ENCODE measurements at regions not wholly inside any gene's neighbourhood (a gene's known extent, or its start where the extent isn't known, plus 50 kb on each side); places are given as distances from the start of the nearest gene placed in this dataset.

DNA sequence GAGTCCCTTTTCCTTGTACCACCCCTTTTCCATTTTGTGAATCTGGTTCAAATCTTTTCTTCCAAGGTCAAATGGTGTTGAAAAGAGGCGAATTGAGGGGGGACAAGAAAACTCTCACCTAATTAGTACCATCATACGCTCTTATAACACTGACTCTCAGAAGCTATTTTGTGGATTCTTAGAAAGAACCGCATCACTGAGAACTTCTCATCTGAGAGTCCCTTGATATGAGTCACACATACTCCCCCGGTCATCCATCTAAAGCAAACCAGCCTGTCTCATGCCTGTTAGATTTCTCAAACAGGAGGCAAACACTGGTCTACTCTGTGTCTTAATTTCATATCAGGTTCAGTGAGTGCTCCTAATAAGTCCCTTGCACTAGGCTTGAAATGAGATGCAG is 76.5 kb upstream of the SPRED1 start:
- TF ChIP-seq MYC (IDR thresholded peaks at IDR 0.05; ENCODE audit: low read depth, low read length), result no peak
- peak; percentile 4 for DNase-seq (ENCODE audit: low read depth)
- no peak overlapping the region for H3K4me3 ChIP-seq (ENCODE audit: low read depth, low read length)

- DNase-seq (ENCODE audit: low read depth), result no peak
- TF ChIP-seq MYC (IDR thresholded peaks at IDR 0.05; ENCODE audit: low read depth, low read length), result no peak
- H3K4me3 ChIP-seq (ENCODE audit: low read depth, low read length), result no peak overlapping the region
Measured at GRCh38 chr15:38176691-38177090, 75.9 kb upstream of the SPRED1 start.

DNA sequence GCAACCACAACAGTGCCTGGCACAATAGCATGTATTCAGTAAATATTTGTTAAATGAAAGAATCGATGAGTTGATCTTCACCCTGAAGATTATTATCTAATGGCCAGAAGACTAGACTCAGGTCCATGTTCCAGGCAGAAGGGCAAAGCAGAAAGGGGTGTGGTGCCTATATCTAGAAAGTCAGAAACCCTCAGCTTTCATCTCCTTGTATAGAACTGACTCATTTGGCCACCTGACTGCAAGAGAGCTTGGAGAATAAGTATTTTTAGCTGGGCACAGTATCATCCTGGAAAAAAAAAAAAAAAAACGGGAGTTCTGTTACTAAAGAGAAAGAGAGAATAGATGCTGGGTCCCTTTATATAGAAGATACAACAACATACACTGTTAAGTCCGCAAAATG is 69.7 kb upstream of the SPRED1 start:
- no peak for DNase-seq (ENCODE audit: low read depth)
- no peak for TF ChIP-seq POLR2A (IDR thresholded peaks at IDR 0.05; ENCODE audit: extremely low read depth, insufficient read length)
- TF ChIP-seq, protein P1, sequence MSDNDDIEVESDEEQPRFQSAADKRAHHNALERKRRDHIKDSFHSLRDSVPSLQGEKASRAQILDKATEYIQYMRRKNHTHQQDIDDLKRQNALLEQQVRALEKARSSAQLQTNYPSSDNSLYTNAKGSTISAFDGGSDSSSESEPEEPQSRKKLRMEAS (IDR thresholded peaks at IDR 0.05; ENCODE audit: low read depth, low read length), result no peak
- TF ChIP-seq, protein P2, sequence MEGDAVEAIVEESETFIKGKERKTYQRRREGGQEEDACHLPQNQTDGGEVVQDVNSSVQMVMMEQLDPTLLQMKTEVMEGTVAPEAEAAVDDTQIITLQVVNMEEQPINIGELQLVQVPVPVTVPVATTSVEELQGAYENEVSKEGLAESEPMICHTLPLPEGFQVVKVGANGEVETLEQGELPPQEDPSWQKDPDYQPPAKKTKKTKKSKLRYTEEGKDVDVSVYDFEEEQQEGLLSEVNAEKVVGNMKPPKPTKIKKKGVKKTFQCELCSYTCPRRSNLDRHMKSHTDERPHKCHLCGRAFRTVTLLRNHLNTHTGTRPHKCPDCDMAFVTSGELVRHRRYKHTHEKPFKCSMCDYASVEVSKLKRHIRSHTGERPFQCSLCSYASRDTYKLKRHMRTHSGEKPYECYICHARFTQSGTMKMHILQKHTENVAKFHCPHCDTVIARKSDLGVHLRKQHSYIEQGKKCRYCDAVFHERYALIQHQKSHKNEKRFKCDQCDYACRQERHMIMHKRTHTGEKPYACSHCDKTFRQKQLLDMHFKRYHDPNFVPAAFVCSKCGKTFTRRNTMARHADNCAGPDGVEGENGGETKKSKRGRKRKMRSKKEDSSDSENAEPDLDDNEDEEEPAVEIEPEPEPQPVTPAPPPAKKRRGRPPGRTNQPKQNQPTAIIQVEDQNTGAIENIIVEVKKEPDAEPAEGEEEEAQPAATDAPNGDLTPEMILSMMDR (IDR thresholded peaks at IDR 0.05; ENCODE audit: low read depth, low read length), result no peak
- TF ChIP-seq MYC (IDR thresholded peaks at IDR 0.05; ENCODE audit: low read depth, low read length), result no peak
- no peak overlapping the region for H3K4me3 ChIP-seq (ENCODE audit: low read depth, low read length)

- DNase-seq (ENCODE audit: low read depth), result no peak
- no peak overlapping the region for H3K4me3 ChIP-seq (ENCODE audit: low read depth, low read length)
- no peak for TF ChIP-seq MYC (IDR thresholded peaks at IDR 0.05; ENCODE audit: low read depth, low read length)
- TF ChIP-seq, protein P2 (IDR thresholded peaks at IDR 0.05; ENCODE audit: low read depth, low read length), result no peak
Measured at GRCh38 chr15:38186507-38186906, 66.1 kb upstream of the SPRED1 start.

DNA sequence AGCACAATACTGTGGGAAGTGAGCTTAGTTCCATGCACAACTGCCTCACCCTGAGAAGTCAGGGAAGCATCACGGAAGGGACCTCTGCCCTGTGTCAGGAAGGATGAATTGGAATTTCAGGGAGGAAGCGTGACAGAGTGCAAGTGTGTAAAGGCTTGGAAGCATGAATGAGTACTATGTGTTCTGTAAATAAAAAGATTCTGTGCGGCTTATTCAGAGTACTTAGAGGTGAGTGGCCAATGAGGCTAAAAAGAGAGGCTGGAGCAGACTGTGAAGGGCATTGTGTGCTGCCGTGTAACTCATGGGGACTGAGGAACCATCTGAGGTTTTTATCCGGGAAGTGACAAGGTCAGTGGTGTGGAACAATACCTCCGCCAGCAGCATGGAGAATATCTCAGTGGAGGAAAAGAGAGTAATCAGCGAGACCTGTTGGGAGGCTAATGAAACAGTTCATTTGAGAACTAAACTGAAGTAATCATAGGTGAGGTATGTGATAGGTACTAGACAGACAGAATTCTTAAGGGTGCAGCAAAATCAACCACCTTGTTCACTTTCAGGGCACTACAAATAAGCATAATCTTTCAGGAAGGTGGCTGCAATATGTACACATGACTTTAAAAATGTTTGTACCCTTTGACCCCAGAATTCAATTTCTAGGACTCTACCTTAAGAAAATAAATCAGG is 64.9 kb upstream of the SPRED1 start:
- DNase-seq (ENCODE audit: low read depth), result no peak
- TF ChIP-seq, protein P1 (IDR thresholded peaks at IDR 0.05; ENCODE audit: low read depth, low read length), result no peak
- TF ChIP-seq POLR2A (IDR thresholded peaks at IDR 0.05; ENCODE audit: extremely low read depth, insufficient read length) (no peak), MYC (IDR thresholded peaks at IDR 0.05; ENCODE audit: low read depth, low read length) (no peak)
- TF ChIP-seq, protein P2 (IDR thresholded peaks at IDR 0.05; ENCODE audit: low read depth, low read length), result no peak
- H3K4me3 ChIP-seq (ENCODE audit: low read depth, low read length), result no peak overlapping the region

- H3K4me3 ChIP-seq (ENCODE audit: low read depth, low read length), result no peak overlapping the region
- no peak for DNase-seq (ENCODE audit: low read depth)
- TF ChIP-seq, protein P2 (IDR thresholded peaks at IDR 0.05; ENCODE audit: low read depth, low read length), result no peak
- TF ChIP-seq, protein P1 (IDR thresholded peaks at IDR 0.05; ENCODE audit: low read depth, low read length), result no peak
- TF ChIP-seq MYC (IDR thresholded peaks at IDR 0.05; ENCODE audit: low read depth, low read length), result no peak
- no peak for TF ChIP-seq POLR2A (IDR thresholded peaks at IDR 0.05; ENCODE audit: extremely low read depth, insufficient read length)
Measured at GRCh38 chr15:38189671-38190295, 62.9 kb upstream of the SPRED1 start.

- no peak for DNase-seq (ENCODE audit: low read depth)
- TF ChIP-seq POLR2A (IDR thresholded peaks at IDR 0.05; ENCODE audit: extremely low read depth, insufficient read length) (no peak), MYC (IDR thresholded peaks at IDR 0.05; ENCODE audit: low read depth, low read length) (no peak)
- TF ChIP-seq, protein P1 (IDR thresholded peaks at IDR 0.05; ENCODE audit: low read depth, low read length), result no peak
- TF ChIP-seq, protein P2 (IDR thresholded peaks at IDR 0.05; ENCODE audit: low read depth, low read length), result no peak
- no peak overlapping the region for H3K4me3 ChIP-seq (ENCODE audit: low read depth, low read length)
Measured at GRCh38 chr15:38190501-38190900, 62.1 kb upstream of the SPRED1 start.

Data from NB4 (cell line).